Endothelial cell of umbilical vein (primary cell): ENCODE measurements at regions not wholly inside any gene's neighbourhood (a gene's known extent, or its start where the extent isn't known, plus 50 kb on each side); places are given as distances from the start of the nearest gene placed in this dataset.

ENCODE experiments used
- BruUV-seq: library from RNA; stranded (reverse); fragments of 400-500 nt; replicated peaks from 2 replicates; lab custom pipeline; 2021; lab: Mats Ljungman, UMichigan
- CTCF ChIA-PET: fragments of 300-600, 350-600 bp; sonication (Branson Sonifier 250); formaldehyde crosslinking; loops from one replicate; lab custom pipeline; 2021; ENCODE audit warnings: antibody characterized with exemption, inconsistent platforms; lab: Charles Lee
- POLR2A ChIA-PET: fragments of 300-600, 350-600 bp; sonication (Branson Sonifier 250); formaldehyde crosslinking; loops from one replicate; lab custom pipeline; 2021; ENCODE audit warnings: antibody characterized with exemption, inconsistent platforms; lab: Charles Lee
- DNase-seq: peaks from one replicate; pipeline ENCODE4 v3.0.0-alpha.2; 2011; ENCODE audit warnings: low read depth, low spot score
- FAIRE-seq: peaks from 2 replicates; lab custom pipeline; 2011; peaks lifted over from hg19 to GRCh38; lab: Jason Lieb, UNC
- H2AFZ ChIP-seq: 2 replicates; pipeline ENCODE4 v1.6.0; 2012; ENCODE audit warnings: low read depth, low read length, control low read depth, inconsistent platforms
- H3K27ac ChIP-seq: 2 replicates; pipeline ENCODE4 v1.5.1; 2011; ENCODE audit warnings: low read depth, mild to moderate bottlenecking, control low read depth, low read length, moderate library complexity; ENCODE audit not compliant: insufficient read depth
- H3K27me3 ChIP-seq, 2 experiments: 2 replicates each; pipeline versions ENCODE4 v1.6.0 to v1.6.1; 2011; ENCODE audit warnings: low read length in 2 of 2, mixed read lengths in 1 of 2; ENCODE audit not compliant: control insufficient read depth in 2 of 2, insufficient read depth in 2 of 2
- H3K36me3 ChIP-seq, 2 experiments: 2 replicates in 1 of 2; 3 replicates in 1 of 2; pipeline ENCODE4 v1.5.1; 2011; ENCODE audit warnings: low read length in 2 of 2, mild to moderate bottlenecking in 1 of 2, moderate library complexity in 1 of 2; ENCODE audit not compliant: control insufficient read depth in 2 of 2, insufficient read depth in 2 of 2; ENCODE audit errors: extremely low read depth in 1 of 2
- H3K4me1 ChIP-seq: 3 replicates; pipeline ENCODE4 v1.5.1; 2011; ENCODE audit warnings: mild to moderate bottlenecking, low read length; ENCODE audit not compliant: control insufficient read depth, insufficient read depth; ENCODE audit errors: extremely low read depth
- H3K4me2 ChIP-seq: 2 replicates; pipeline ENCODE4 v1.6.1; 2011; ENCODE audit warnings: low read length, control low read depth, mixed read lengths; ENCODE audit not compliant: insufficient read depth
- H3K4me3 ChIP-seq, 3 experiments: fragments of 200-600 bp in 1 of 3; sonication (generic), shearing (Covaris generic) in 1 of 3; replicated peaks in 1 of 3; 2 replicates each; pipeline ENCODE4 v1.5.1; 2011 to 2016; ENCODE audit warnings: control low read depth in 3 of 3, low read length in 3 of 3, mild to moderate bottlenecking in 2 of 3, inconsistent platforms in 1 of 3, low read depth in 1 of 3, moderate library complexity in 1 of 3; ENCODE audit not compliant: insufficient read depth in 1 of 3
- H3K79me2 ChIP-seq: 2 replicates; pipeline ENCODE4 v1.6.0; 2012; ENCODE audit warnings: low read length, inconsistent platforms; ENCODE audit not compliant: control insufficient read depth, insufficient read depth
- H3K9ac ChIP-seq: replicated peaks from 2 replicates; pipeline ENCODE3; 2011; ENCODE audit warnings: low read length, control low read depth; ENCODE audit not compliant: insufficient read depth; ENCODE audit errors: extremely low read depth
- H3K9me1 ChIP-seq: replicated peaks from 3 replicates; pipeline ENCODE4 v1.6.0; 2011; ENCODE audit warnings: mild to moderate bottlenecking, low read length; ENCODE audit not compliant: control insufficient read depth, insufficient read depth; ENCODE audit errors: extremely low read depth
- H3K9me3 ChIP-seq: replicated peaks from 2 replicates; pipeline ENCODE4 v1.5.1; 2012; ENCODE audit warnings: low read length, inconsistent platforms; ENCODE audit not compliant: control insufficient read depth, insufficient read depth
- H4K20me1 ChIP-seq: replicated peaks from 2 replicates; pipeline ENCODE3; 2011; ENCODE audit warnings: mild to moderate bottlenecking, low read length; ENCODE audit not compliant: control insufficient read depth, insufficient read depth; ENCODE audit errors: extremely low read depth
- EZH2 ChIP-seq: IDR thresholded peaks from 2 replicates; pipeline ENCODE4 v1.6.1; 2012; ENCODE audit warnings: borderline replicate concordance, low read depth, mild to moderate bottlenecking, moderate library complexity, low read length, inconsistent platforms; ENCODE audit not compliant: severe bottlenecking
- FOS ChIP-seq: IDR thresholded peaks from 2 replicates; pipeline ENCODE4 v1.6.1; 2011; ENCODE audit warnings: mild to moderate bottlenecking, low read length, moderate library complexity, borderline replicate concordance; ENCODE audit not compliant: insufficient read depth
- GATA2 ChIP-seq: IDR thresholded peaks from 2 replicates; pipeline ENCODE4 v1.7.0; 2011; ENCODE audit warnings: low read depth, mild to moderate bottlenecking, moderate library complexity, mixed read lengths, low read length; ENCODE audit not compliant: insufficient read length, insufficient read depth
- JUN ChIP-seq: IDR thresholded peaks from 2 replicates; pipeline ENCODE4 v1.6.1; 2011; ENCODE audit warnings: borderline replicate concordance, low read depth; ENCODE audit not compliant: insufficient read length, insufficient read depth
- MYC ChIP-seq: IDR thresholded peaks from one replicate; pipeline ENCODE4 v1.6.1; 2011; ENCODE audit warnings: mild to moderate bottlenecking, low read depth, low read length
- POLR2A ChIP-seq: IDR thresholded peaks from 2 replicates; pipeline ENCODE4 v1.6.1; 2012; ENCODE audit warnings: low read depth, mild to moderate bottlenecking, control low read depth, low read length
- POLR2AphosphoS5 ChIP-seq: IDR thresholded peaks from 2 replicates; pipeline ENCODE4 v1.6.1; 2012; ENCODE audit warnings: low read depth, mild to moderate bottlenecking, control low read depth, low read length, moderate library complexity; ENCODE audit not compliant: insufficient read depth
- dilution Hi-C: fragments of 300-500 bp; cut with MboI; formaldehyde crosslinking; loops from one replicate; pipeline ENCODE4 v1.15.0; 2019; ENCODE audit warnings: low sequenced_read_pairs; ENCODE audit not compliant: extremely low pct_ligation_motif_present
- intact Hi-C: fragments of 100-400 bp; cut with micrococcal nuclease; formaldehyde crosslinking; loops from one replicate; pipeline ENCODE4 v1.10.0; 2022
- TF ChIP-seq, protein P1 (sequence below), 2 donors: IDR thresholded peaks; 1 replicate in 1 of 2; 2 replicates in 1 of 2; pipeline ENCODE4 v1.5.1; 2011; ENCODE audit warnings: low read length in 2 of 2, mild to moderate bottlenecking in 2 of 2, moderate library complexity in 2 of 2, control low read depth in 1 of 2, inconsistent platforms in 1 of 2, low read depth in 1 of 2; ENCODE audit not compliant: insufficient read depth in 1 of 2; ENCODE audit errors: extremely low read depth in 1 of 2
- TF ChIP-seq, protein P2 (sequence below): IDR thresholded peaks from 2 replicates; pipeline ENCODE4 v1.6.1; 2011; ENCODE audit not compliant: insufficient read depth, insufficient read length

DNA sequence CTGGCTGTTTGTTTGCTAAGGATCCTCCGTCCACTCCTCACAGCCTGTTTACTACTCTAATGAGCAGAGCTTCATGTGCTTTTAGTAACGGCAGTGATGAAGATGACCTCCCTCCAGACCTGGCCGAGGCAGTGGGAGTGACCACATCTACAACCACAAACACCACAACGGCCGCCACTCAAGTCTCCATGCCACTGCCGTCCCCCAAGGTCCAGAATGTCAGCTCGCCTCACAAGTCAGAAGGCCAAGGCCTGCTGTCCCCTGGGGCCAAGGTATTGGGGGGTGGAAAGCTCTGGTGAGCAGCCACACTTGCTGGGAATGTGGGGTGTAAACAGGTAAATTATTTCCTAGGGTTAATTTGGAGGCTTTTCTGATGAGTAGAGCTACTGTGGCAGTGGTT lies 926.4 kb downstream of the IPMK start:
- H3K27me3 ChIP-seq = no peaks in the 10 kb centered on the region
- no peak overlapping the region for H3K27ac ChIP-seq
- no peak overlapping the region for H2AFZ ChIP-seq
- TF ChIP-seq POLR2AphosphoS5 (no peak), GATA2 (no peak), EZH2 (no peak), JUN (no peak), MYC (no peak), FOS (no peak), POLR2A (no peak)
- TF ChIP-seq, protein P1, sequence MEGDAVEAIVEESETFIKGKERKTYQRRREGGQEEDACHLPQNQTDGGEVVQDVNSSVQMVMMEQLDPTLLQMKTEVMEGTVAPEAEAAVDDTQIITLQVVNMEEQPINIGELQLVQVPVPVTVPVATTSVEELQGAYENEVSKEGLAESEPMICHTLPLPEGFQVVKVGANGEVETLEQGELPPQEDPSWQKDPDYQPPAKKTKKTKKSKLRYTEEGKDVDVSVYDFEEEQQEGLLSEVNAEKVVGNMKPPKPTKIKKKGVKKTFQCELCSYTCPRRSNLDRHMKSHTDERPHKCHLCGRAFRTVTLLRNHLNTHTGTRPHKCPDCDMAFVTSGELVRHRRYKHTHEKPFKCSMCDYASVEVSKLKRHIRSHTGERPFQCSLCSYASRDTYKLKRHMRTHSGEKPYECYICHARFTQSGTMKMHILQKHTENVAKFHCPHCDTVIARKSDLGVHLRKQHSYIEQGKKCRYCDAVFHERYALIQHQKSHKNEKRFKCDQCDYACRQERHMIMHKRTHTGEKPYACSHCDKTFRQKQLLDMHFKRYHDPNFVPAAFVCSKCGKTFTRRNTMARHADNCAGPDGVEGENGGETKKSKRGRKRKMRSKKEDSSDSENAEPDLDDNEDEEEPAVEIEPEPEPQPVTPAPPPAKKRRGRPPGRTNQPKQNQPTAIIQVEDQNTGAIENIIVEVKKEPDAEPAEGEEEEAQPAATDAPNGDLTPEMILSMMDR (IDR thresholded peaks at IDR 0.05; ENCODE audit: extremely low read depth in 1 of 2, insufficient read depth in 1 of 2, low read depth in 1 of 2, low read length in 2 of 2) = no peak
- TF ChIP-seq, protein P2, sequence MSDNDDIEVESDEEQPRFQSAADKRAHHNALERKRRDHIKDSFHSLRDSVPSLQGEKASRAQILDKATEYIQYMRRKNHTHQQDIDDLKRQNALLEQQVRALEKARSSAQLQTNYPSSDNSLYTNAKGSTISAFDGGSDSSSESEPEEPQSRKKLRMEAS = no peak
- H3K79me2 ChIP-seq = no peaks in the 10 kb centered on the region
- no TSS peak for BruUV-seq
- no peak overlapping the region for H3K4me3 ChIP-seq
- H3K36me3 ChIP-seq = no peaks in the 10 kb centered on the region
- H3K9me1 ChIP-seq = no peaks in the 10 kb centered on the region
- no peaks in the 10 kb centered on the region for H3K4me1 ChIP-seq
- dilution Hi-C loops = loop anchor here (25.0 kb wide), 1 partner anchor 721 kb away; no protein-coding TSS in a partner anchor
- POLR2A ChIA-PET = no interaction called here
- CTCF ChIA-PET = interaction anchor here (1.2 kb wide), 1 partner anchor 25 kb away, joined by 3 read pairs; no protein-coding TSS in a partner anchor
- intact Hi-C loops = no loop called here
- no peak overlapping the region for H3K4me2 ChIP-seq
- H4K20me1 ChIP-seq = no peaks in the 10 kb centered on the region
- no peak for FAIRE-seq
- DNase-seq = no peak
- no peak overlapping the region for H3K9ac ChIP-seq
- no peaks in the 10 kb centered on the region for H3K9me3 ChIP-seq
